Activated CD4-positive, CD25-positive, alpha-beta regulatory T cell treated with anti-CD3 and anti-CD28 coated beads, Interleukin-2, amount 50 U/mL, for 24 hours (primary cell): ENCODE measurements at regions not wholly inside any gene's neighbourhood (a gene's known extent, or its start where the extent isn't known, plus 50 kb on each side); places are given as distances from the start of the nearest gene placed in this dataset.

Experiments used
- ATAC-seq, 2 donors: fragments of 150-1000 bp; cut with Tn5 transposase; one replicate each; pipeline ENCODE4 v1.10.0; 2021; ENCODE audit warnings: mild to moderate bottlenecking in 1 of 2, moderate library complexity in 1 of 2

DNA sequence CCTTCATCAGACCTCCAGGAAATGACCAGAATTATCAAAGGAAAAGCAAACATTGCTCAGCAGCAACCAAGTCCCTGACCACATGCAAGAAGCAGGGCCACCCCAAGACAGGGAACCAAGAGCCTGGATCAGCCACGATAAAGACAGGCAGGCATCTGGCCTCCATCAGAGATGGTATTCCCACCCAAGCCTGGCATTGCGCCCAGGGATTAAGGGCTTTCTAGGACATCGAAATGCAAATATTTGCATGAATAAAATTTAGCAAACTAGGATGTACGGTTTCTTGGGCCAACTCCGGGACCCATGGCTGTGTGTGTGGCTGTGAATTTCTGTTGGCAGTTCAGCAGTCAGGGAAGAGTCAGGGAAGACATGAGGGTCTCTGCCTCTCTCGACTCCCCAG lies 241.4 kb upstream of the DYNLRB2 start:
- ATAC-seq: no peak

DNA sequence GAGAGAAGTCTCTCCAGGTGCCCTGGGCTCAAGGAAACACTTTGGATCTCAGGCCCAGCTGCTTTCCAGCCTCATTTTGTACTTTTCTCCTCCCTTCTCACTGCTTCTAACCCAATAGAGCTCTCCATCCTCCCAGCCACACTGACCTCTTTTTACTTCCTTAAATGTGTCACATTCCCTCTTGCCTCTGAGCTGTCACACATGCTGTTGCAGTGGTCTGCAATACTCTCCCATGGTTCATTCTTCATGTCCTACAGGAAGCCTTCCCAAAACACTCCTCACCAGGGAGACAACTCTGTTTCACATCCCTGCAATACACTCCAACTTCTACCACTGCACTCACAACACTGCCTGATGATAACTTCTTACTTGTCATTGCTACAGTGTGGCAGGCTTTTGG lies 242.1 kb upstream of the DYNLRB2 start:
- ATAC-seq: no peak

DNA sequence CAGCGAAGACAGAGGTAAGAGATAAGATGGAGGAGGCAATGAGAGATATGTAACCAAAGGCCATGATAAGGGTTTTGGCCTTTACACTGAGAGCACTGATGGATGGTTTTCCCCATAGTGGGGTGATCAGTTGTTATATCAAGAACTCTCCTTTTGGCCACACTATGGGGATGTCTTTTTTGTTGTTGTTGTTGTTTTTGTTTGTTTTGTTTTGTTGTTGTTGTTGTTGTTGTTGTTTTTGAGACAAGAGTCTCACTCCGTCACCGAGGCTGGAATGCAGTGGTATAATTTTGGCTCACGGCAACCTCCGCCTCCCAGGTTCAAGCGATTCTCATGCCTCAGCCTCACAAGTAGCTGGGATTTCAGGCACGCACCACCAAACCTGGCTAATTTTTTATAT lies 244.8 kb upstream of the DYNLRB2 start:
- ATAC-seq: no peak

DNA sequence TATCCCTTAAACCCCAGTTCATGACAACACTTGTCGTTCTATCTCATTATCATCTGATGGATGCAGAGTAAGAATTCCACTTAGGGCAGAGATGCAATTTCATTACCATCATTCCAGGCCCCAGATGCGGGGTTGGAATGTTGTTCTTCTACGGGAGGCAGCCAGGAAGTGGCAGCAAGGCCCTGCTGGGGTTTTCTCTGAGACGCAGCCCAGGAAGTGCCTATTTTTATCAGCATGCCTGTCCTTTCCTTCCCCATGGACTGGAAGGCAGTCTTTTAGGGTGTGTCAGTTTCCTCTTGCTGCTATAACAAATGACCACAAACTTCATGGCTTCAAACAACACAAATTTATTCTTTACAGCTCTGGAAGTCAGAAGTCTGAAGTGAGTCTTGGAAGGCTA lies 246.6 kb upstream of the DYNLRB2 start:
- no peak for ATAC-seq

DNA sequence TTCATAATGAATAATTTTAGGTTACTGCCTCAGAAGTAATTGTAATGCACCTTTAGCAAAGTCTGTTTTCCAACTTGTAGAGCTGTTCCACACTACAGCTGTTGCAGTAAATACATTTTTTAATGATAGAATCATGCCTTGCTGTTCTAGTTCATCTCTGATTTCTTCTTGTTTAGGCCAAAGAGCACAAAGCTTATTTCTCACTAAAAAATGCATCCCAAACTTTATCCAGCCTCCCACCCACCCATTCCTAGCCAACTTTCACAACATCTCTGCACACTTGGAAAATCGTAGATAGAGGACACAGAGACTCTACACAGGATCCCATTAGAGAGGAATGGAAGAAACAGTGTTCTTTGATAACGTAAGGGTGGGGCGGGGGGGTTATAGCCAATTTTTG lies 252.2 kb upstream of the DYNLRB2 start:
- ATAC-seq: no peak

DNA sequence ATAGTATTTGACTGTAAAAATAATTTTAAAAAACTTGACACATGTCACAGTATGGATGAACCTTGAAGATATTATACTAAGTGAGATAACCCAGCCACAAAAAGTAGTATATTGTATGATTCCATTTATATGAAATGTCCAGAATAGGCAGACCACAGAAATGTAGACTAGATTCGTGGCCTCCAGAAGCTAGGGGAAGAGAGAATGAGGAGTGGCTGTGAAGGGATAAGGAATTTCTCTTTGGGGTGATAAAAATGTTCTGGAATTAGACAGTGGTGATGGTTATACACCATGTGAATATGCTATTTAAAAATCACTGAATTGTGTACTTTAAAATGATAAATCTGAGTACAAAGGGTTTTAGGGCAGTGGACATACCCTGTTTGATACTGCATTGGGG lies 253.1 kb upstream of the DYNLRB2 start:
- ATAC-seq: no peak

DNA sequence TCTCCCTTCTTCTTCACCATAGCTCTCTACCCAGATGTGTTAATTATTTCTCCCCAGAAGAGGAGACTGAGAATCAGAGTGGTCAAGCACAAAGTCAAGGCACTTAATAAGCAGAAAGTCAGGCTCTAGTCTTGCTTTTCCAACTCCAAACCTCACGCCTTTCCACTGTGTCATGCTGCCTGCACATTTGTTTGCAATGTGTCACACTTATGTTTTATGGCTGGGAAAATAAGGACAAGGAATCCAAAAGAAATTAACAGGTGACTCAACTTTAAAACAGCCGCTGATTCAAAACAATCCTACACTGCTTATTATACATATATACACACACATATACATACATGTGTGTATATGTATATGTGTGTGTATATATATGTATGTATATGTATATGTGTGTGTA lies 255.7 kb upstream of the DYNLRB2 start:
- no peak for ATAC-seq

DNA sequence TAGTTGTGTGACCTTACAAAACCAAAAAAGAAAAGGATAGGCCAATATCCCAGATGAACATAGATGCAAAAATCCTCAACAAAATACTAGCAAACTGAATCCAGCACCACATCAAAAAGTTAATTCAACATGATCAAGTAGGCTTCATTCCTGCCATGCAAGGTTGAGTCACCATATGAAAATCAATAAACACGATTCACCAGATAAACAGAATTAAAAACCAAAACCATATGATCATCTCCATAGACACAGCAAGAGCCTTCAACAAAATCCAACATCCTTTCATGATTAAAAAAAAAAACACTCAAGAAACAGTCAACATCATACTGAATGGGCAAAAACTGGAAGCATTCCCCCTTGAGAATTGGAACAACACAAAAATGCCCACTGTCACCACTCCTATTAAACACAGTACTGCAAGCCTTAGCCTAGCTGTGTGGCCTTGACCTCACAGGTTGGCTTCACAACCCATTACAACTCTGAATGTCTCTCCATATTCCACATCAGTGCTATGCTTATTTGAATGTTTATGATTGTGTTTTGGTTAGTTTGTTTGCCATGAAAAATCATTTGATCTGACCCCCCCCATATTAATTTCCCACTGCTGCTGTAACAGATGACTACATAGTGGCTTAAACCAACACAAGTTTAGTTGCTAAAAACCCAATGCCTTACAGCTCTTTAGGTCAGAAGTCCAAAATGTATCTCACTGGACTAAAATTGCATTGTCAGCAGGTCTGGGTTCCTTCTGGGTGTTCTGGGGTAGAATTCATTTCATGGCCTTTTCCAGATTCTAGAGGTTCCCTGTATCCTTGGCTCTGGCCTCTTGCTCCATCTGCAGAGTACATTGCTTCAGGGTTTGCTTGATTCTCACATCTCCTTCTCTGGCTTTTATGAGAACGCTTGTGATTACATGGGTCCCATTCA lies 257.1 kb upstream of the DYNLRB2 start:
- no peak for ATAC-seq

DNA sequence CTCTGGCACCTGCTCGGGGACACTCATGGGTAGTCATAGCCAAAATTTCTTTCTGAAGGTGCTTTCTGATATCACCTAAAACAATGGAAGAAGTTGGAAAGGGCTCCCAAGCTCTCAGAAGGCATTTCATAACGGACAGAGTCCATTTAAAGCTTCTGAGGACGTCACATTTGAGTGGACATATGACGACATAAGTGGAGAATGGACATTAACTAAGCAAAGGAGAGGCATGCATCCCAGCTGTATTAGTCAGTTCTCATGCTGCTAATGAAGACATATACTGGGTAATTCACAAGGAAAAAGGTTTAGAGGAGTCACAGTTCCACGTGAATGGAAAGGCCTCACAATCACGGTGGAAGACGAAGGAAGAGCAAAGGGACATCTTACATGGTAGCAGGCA lies 260.2 kb upstream of the DYNLRB2 start:
- no peak for ATAC-seq

DNA sequence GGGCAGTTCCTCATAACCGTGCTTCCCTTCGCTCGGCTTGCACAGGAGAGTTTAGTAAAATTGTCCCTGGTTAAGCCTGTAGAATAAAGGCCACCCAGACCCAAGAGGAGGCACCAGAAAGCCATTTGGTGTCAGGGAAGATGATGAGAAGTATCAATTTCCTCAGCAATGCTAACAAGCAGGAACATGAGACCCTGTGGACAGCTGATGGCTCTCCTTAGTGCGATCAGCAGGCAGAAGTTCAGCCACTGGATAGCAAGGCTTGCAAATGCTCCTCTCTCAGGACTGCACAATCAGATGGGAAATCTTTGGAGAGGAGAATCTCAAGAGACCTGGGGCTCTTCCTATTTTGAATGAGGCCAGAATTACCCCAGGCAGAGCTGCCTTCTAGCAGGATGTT lies 261.1 kb upstream of the DYNLRB2 start:
- ATAC-seq: no peak

DNA sequence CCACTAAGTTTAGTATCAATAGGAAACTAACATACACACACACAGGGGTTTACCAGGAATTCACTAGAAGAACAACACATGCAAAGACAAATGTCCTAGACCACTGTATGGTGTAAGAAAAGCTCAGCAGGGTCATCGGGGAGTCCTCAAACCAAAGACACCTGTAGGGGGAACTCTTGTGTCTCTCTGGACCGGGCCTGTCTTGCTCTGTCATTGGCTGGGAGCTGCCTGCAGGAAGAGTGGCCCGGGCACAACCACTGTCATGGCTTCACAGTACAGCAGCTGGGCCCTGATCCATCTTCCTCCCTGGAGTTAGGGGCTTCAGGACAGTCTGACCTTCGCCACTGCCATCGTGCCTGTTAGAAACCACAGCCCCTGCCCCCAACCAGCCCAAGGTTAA lies 263.6 kb upstream of the DYNLRB2 start:
- ATAC-seq: no peak

DNA sequence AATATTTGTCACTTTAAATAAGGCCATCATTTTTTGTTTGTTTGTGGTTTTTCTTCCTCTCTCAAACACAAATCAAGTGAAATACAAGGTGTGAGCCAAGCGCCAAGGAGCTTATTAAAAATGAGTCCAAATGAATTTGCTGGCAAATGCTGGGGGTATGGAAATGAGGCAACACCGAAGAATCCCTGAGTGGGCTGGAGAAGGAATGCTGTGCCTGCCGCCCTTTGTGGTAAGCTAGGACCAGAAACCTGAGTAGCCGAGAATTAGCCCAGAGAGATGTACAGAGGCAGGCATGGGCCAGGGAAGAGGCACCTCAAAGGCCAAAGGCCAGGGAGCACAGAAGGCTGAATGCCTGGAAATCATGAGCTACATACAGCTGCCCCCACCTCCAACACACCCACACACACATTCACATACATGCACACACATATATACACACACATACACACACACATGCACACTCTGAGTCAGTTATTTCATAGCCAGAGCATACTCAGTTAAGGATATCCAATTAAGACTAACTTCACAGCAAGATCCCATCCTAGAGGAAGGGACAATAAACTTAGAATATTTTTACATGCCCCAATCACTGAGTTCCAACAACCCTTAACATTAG lies 266.1 kb upstream of the DYNLRB2 start:
- ATAC-seq: no peak

DNA sequence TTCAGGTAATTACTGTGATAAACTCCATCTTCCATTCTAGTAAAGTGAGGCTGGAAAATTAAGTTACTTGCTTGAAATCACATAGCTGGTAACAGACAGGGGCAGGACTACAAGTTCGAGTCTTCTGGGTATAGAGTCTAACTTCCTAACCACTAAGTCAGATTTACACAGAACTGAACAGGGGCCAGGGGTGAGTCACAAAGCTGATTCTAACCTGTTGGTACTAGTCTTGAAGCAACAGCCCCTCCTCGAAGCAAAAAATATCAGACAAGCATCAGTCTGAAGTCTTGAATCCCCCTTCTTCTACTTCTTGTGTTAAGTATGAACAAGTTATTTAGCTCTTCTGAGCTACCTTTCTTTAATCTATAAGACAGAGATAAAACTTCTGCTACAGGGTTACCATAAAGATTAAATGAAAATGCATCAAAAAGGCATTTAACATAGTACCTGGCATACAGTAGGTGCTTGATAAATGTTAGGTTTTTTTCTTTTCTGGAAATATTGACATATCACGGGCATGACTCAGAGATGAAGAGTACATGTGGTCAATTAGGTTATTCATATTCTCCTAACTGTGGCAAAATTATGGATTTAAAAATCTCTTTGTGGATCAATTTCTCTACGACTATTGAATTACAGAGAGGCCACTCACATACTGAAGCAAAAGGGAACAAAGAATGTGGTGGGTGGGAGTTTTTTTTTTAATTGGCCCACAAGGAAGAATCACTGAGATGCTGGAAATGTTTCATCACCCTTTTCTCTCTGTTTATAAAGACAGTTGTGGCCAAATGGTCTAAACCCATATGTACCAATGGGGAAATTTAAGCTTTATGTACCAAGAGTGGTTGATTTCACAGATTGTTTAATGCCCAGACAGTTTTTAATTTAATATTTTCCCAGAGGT lies 266.9 kb upstream of the DYNLRB2 start:
- ATAC-seq: no peak

DNA sequence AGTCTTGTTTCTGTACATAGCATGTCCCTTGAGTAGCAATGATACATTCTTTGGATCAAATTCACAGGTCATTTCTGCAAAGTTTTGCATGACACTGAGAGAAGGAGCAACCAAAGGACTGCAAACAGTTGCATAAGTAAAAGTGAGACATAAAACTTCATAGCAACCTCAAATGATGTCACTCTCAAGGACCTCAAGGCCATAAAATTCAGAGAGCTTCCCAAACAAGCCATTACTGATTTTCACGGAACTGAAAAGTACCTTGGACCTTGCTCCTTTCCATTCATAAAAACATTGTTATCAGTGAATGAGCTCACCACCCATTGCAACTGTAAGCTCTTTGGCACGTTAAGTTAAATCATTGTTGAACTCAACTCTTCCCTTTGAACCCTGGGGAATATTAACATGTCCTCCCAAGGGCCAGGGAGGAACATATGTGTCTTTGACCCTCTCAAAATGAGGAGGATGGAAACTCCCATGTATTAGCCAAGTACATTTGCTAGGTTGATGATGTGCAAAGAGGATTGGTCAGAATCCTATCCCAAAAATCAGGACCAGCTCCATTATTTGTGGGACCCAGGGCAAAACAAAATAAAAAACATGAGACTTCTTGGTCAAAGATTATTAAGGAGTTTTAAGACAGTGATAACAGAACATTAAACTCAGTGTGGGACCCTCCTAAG lies 275.0 kb upstream of the DYNLRB2 start:
- no peak for ATAC-seq

DNA sequence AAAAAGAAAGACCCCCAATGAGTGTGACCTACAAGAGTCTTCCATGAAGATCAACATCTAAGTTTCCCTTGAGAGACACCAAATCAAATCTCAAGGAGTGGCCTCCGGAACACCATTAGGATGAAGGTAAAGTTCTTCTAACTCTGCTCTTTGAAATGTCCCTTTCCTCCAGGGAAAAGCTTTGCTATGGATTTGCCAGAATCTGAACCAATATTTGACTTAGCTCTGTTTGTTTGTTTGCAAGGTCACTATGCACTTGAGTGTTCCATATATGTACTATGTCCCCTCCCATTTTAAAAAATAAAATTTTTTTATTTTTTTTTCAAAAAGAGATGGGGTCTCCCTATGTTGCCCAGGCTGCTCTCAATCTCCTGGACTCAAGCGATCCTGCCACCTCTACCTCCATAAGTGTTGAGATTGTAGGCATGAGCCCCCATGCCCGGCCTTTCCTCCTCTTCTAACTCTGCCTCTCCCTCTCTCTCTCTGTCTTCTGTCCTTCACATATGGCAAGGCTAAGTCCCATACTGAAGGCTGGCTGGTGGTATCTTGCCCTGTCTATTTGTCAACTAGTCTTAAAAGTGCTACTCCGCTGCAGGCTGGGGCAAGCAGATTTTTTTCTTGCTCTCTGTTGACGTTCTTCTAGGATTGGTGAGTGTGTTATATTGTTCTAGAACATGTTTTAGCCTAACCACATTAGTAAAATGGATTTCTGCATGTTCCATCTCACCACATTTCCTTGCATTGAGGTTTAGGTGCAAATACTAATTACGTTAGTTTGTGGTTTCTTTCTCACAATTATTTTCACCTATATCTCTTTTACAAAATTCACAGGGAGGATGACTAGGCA lies 276.7 kb upstream of the DYNLRB2 start:
- ATAC-seq: no peak

DNA sequence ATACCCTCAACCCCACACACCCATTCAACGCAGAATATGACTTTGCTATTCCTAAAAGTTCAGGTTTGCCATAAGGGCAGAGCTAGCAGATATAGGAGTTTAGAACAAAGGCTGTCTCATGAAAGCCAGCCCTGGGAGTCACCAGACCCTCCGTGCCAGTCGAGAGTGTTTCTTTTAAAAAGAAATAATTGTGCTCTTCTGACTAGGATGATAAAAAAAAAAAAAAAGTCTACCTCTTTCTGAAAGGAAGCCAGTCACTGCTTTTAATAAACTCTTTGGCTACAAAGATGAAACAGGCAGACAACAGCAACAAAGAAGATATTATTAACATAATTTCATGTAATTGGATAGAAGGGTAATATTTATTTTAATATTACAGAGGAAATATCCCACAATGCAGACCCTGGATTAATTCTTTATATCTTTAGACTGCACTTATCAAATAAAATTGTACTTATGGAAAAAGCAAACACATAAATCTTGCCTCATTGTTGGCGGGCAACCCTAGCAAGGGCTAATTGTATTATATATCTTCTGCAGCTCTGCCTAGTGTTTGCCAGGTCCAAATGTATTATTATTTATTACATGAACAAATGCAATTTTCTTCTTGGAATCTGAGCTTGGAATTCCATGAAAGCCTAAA lies 277.5 kb upstream of the DYNLRB2 start:
- no peak for ATAC-seq

DNA sequence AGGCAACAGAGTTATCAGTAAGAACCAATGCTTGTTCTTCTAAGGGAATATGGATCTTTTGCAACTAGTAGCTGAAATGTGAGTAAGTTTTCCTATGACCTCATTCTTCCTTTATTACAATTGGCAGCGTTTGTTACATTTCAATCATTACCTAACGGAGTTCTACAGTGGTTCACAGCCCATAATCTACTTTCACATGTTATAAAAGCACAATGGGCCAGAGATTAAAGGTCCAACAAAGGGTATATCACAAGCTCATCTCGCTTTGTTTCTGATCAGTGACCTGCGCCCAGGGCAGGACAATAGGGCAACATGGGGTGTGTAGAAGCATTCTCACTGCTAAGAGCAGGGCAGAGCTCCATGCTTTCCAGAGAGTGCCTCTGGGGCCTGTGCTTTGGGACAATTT lies 279.9 kb upstream of the DYNLRB2 start:
- no peak for ATAC-seq

DNA sequence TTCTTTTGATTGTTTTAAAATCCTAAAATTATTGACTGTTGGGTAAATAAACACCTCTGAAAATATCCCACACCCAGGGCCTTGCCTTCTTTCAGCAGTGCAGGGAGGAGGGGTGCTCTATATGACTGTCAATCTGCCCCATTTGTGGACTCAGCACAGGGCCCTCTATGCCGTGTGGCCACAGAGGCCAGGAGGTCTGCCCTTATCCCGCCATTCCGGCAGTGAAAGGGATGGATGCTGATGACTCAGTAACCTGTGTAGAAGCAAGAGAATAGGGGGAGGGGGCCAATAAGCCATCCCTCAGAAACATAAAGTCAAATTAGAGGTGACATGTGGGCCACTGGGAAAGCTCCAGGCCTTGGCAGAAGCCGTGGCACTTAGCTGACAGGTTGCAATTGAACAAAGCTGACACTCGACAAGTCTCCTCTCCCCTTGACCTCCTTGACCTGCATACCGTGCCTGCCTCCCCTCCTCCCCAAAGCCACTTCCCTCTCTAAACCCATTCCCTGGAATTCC lies 281.4 kb upstream of the DYNLRB2 start:
- no peak for ATAC-seq

DNA sequence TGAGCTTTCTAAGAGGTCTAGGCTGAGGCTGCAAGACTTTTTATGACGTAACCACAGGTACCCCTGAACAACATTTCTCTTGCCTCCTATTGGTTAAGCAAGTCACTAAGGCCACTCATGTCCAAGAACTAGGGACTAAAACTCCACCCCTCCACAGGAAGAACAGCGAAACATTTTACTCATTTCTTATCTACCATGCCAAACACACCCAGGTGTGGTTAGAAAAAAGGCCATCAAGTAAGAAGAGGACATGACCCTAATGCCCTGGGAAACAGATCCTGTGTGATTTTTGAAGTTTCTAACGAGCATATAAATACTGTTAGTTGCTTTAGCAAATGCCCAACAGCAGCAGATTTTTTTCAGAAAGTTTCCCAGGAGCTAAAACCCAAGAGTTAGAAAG lies 282.4 kb upstream of the DYNLRB2 start:
- ATAC-seq: no peak

DNA sequence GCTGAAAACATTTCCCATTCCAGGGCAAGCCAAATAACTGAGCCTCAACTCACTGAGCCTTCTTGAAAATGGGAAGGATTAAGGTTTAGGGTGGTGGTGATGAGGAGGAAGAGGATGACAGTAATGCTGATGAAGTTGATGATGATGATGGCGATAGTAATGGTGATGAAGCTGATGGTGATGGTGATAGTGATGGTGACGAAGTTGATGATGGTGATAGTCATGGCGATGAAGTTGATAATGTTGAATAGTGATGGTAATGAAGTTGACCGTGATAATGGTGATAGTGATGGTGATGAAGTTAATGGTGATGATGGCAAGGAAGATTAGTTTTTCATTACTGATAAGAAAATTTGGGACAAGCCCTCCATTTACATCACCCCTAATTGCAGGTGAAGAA lies 285.8 kb upstream of the DYNLRB2 start:
- no peak for ATAC-seq

DNA sequence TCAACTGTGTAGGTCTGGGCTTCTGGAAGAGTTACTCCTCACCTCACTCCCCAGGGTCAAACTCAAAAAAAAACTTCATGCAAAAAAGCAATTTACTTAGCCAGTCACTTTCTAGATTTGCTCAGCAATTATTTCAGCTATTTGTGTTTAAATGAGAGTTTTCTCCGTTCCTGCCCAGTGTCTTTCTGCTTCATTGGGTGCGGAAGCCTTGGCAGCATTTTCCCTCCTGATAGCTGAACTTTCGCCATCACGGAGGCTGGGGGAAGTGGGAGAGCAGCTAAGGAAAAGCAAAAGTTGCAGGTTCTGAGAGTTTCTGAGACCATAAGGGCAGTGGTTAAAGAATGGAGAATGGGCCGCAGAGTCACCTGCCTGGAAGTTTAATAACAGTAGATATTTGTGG lies 287.1 kb upstream of the DYNLRB2 start:
- no peak for ATAC-seq
